ENCODE measurements at regions not wholly inside any gene's neighbourhood (a gene's known extent, or its start where the extent isn't known, plus 50 kb on each side); places are given as distances from the start of the nearest gene placed in this dataset.

DNA sequence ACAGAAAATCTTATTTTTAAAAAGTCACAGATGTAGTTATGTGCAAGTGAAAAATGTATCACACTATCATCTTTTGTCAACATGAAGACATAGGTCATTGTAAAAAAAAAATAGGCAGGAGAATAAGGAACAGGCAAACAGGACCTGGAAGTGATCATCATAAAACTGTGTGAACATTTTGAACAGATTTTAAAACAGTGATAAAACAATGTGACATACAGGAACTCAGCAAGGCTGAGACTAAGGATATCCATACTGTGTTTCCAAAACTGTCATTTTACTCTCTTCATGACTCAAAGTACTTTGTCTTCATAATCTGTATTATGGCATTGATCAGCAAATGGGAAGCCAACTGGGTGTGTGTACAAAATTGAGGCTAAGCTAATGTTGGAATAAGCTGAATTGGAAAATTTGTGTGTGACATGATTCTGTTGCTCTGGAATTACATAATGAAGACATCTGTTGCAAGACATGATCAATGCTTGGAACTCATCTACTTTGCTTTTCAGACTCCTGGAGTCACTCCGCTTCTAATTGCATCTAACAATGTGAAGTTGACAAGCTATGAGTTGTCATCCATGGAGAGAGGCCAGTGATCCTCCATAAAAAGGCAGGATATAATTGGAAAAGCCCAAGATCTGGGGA is 978.7 kb upstream of the NUDT12 start:
- Histone ChIP-seq H3K4me1 (no peaks in the 10 kb centered on the region), H3K36me3 (no peaks in the 10 kb centered on the region), H3K27ac (no peak overlapping the region), H3K4me3 (no peak overlapping the region), H3K9me3 (no peaks in the 10 kb centered on the region), H3K27me3 (no peaks in the 10 kb centered on the region)
- intact Hi-C loops (cut with DNase I), result no loop called here
- TF ChIP-seq, protein P1, sequence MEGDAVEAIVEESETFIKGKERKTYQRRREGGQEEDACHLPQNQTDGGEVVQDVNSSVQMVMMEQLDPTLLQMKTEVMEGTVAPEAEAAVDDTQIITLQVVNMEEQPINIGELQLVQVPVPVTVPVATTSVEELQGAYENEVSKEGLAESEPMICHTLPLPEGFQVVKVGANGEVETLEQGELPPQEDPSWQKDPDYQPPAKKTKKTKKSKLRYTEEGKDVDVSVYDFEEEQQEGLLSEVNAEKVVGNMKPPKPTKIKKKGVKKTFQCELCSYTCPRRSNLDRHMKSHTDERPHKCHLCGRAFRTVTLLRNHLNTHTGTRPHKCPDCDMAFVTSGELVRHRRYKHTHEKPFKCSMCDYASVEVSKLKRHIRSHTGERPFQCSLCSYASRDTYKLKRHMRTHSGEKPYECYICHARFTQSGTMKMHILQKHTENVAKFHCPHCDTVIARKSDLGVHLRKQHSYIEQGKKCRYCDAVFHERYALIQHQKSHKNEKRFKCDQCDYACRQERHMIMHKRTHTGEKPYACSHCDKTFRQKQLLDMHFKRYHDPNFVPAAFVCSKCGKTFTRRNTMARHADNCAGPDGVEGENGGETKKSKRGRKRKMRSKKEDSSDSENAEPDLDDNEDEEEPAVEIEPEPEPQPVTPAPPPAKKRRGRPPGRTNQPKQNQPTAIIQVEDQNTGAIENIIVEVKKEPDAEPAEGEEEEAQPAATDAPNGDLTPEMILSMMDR (IDR thresholded peaks at IDR 0.05), result no peak
- no peak for DNase-seq (ENCODE audit: low spot score in 2 of 2)

DNA sequence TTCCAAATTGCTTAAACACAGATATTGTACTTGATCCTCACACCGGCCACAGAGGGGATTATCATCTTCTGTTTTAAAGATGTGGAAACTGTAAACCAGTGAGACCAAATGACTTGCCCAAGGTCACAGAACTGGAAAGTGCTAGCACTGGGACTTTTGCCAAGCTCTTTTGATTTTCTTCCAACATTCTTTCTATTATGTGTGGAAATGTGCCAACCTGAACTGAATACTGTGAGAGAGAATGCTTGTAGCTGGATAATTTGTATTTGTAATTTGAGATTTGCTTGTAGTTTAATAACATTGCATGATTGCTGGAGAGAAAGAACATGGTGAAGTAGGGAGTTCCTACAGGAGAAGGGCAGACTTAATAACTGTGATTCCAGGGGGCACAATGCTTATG is 977.9 kb upstream of the NUDT12 start:
- no peaks in the 10 kb centered on the region for H3K36me3 ChIP-seq
- intact Hi-C loops (cut with DNase I), result no loop called here
- TF ChIP-seq, protein P1 (IDR thresholded peaks at IDR 0.05), result no peak
- H3K4me3 ChIP-seq, result no peak overlapping the region
- no peaks in the 10 kb centered on the region for H3K27me3 ChIP-seq
- no peak for DNase-seq (ENCODE audit: low spot score in 2 of 2)
- H3K27ac ChIP-seq, result no peak overlapping the region
- no peaks in the 10 kb centered on the region for H3K9me3 ChIP-seq
- H3K4me1 ChIP-seq, result no peaks in the 10 kb centered on the region

DNA sequence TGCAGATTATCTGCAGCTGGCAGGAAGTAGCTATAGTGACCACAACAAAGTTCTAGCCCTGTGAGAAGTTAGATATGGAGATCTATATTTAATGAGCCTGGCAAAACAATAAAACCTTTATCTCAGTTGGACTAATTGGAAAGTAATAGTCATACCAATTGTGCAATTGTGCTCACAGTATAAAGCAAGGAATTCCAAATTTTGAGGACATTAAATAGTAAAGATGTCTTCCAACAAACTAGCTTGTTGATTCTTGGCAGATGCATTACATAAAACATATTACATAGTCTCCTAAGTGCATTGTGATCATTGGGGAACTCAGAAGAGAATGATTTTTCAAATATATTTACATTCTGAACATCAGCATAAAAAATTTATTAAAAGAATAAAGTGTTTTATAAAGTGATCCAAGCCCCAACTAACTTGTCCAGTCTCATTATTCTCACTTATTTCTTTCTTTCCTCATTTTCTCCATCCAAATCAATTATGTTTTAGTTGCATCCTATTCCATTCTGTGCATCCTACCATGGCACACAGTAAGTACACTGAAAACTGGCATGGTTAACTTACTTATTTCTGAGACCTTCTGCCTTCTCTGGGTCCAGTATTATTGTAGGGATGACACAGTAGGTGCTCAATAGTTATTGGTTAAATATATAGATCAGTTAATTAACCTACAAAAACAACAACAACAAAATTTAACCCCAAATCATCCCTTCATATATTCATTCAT is 977.2 kb upstream of the NUDT12 start:
- no peaks in the 10 kb centered on the region for H3K9me3 ChIP-seq
- H3K4me3 ChIP-seq, result no peak overlapping the region
- TF ChIP-seq, protein P1 (IDR thresholded peaks at IDR 0.05), result no peak
- no peak overlapping the region for H3K27ac ChIP-seq
- H3K27me3 ChIP-seq, result no peaks in the 10 kb centered on the region
- no peaks in the 10 kb centered on the region for H3K4me1 ChIP-seq
- no peak for DNase-seq (ENCODE audit: low spot score in 2 of 2)
- intact Hi-C loops (cut with DNase I), result no loop called here
- no peaks in the 10 kb centered on the region for H3K36me3 ChIP-seq

DNA sequence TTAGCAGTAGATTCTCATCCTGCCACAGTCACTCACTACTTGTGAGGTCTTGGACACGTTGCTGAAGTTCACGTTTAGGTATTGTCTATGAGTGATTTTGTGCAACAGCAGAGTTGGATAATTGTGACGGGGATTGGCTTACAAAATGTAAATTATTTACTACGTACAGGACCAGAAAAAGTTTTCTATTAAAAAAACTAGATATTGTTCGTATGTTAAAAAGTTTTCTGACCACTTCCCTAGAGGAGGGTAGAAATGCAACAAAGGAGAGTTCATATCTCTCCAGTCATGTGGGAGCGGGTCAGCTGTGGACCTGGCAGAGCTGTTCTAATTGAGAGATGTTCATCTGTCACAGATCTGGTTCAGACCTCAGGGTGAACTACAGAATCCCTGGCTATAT is 976.1 kb upstream of the NUDT12 start:
- H3K4me1 ChIP-seq, result no peaks in the 10 kb centered on the region

DNA sequence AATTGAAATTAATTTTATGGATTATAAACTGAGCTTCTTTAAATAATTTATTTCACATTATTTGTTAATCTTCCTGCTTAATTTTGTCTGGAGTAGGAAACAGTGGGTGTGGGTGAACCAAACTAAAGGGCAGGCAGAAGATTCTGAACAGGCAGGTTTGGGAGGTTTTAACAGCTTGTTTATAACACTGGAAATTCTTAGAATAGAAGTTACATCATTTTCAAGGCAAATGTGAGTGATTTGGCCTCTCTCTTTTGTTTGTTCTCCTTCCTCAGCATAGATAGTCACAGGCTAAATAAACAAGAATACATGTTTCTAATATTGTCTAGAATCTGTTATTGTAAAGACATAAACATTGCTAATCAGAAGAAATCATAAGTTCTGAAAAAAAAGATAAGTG is 970.9 kb upstream of the NUDT12 start:
- no peaks in the 10 kb centered on the region for H3K36me3 ChIP-seq
- TF ChIP-seq, protein P1 (IDR thresholded peaks at IDR 0.05), result no peak
- H3K9me3 ChIP-seq, result no peaks in the 10 kb centered on the region
- no peaks in the 10 kb centered on the region for H3K27me3 ChIP-seq
- intact Hi-C loops (cut with DNase I), result no loop called here
- H3K27ac ChIP-seq, result no peak overlapping the region
- no peak overlapping the region for H3K4me3 ChIP-seq
- H3K4me1 ChIP-seq, result no peaks in the 10 kb centered on the region
- DNase-seq (ENCODE audit: low spot score in 2 of 2), result no peak

More for the DNA sequence above, 976.1 kb upstream of the NUDT12 start:
- H3K9me3 ChIP-seq, result no peaks in the 10 kb centered on the region
- intact Hi-C loops (cut with DNase I), result no loop called here
- H3K36me3 ChIP-seq, result no peaks in the 10 kb centered on the region
- H3K27ac ChIP-seq, result no peak overlapping the region
- TF ChIP-seq, protein P1 (IDR thresholded peaks at IDR 0.05), result no peak
- no peaks in the 10 kb centered on the region for H3K27me3 ChIP-seq
- no peak overlapping the region for H3K4me3 ChIP-seq
- no peak for DNase-seq (ENCODE audit: low spot score in 2 of 2)

Data from ascending aorta (tissue), 2 donors.